ENCODE measurements at regions not wholly inside any gene's neighbourhood (a gene's known extent, or its start where the extent isn't known, plus 50 kb on each side); places are given as distances from the start of the nearest gene placed in this dataset.

DNA sequence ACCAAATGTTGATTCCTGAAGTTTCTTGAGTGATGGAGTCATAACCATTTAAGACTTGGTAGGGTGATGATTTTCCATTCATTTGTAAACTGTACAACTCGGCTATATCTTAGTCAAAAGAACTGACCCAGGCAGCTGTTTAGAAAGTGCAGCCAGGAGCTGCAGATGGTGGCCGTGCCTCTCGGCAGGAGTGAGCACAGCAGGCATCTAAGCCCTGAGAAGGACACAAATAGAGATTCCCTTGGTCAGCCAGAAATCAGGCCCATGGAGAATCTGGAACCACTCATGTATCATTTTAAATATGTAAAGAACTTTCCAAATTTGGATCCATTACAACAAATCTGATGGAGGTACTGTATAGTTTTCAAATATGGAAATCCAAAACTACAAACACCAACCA, 177.0 kb upstream of the AKR1E2 start:
- no peak overlapping the region for H3K9ac ChIP-seq (ENCODE audit: insufficient read depth in 1 of 2, low read depth in 2 of 2, low read length in 2 of 2)
- no peaks in the 10 kb centered on the region for H3K9me3 ChIP-seq (replicated peaks; ENCODE audit: control insufficient read depth, insufficient read depth, low read depth, low read length)
- FAIRE-seq (no peak), DNase-seq (ENCODE audit: extremely low read depth in 1 of 4, low spot score in 3 of 4) (no peak), ATAC-seq (no peak)
- no peak overlapping the region for H3K4me2 ChIP-seq (ENCODE audit: insufficient read depth, low read length)
- 0% methylated on average over 3 of the region's 3 CpGs for WGBS (ENCODE audit: insufficient coverage, low coverage, missing lambda C conversion rate)
- H3K27ac ChIP-seq (ENCODE audit: extremely low read depth, low read depth, low read length), result no peak overlapping the region
- no peaks in the 10 kb centered on the region for H3K36me3 ChIP-seq (ENCODE audit: control insufficient read depth, insufficient read depth, low read length)
- no peaks in the 10 kb centered on the region for H3K9me1 ChIP-seq (ENCODE audit: control insufficient read depth, insufficient read depth, low read length)
- POLR2A ChIA-PET, result no interaction called here
- H3K4me1 ChIP-seq (replicated peaks in 1 of 2; ENCODE audit: control insufficient read depth in 2 of 2, insufficient read depth in 2 of 2, low read length in 2 of 2), result no peaks in the 10 kb centered on the region
- no peak overlapping the region for H3K4me3 ChIP-seq
- CTCF ChIA-PET (ENCODE audit: low intra/inter-chr PET ratio), result no interaction called here
- intact Hi-C loops (cut with micrococcal nuclease), result no loop called here
- no peaks in the 10 kb centered on the region for H3K79me2 ChIP-seq (ENCODE audit: control insufficient read depth, insufficient read depth, low read length)
- BruUV-seq (replicated peaks), result no TSS peak
- peaks cover 0 to 6% of the 10 kb centered on the region in 2 experiments; a peak in 1 of 5 replicates for H3K27me3 ChIP-seq (ENCODE audit: control insufficient read depth in 2 of 2, insufficient read depth in 2 of 2, low read length in 2 of 2)
- no peak overlapping the region for H2AFZ ChIP-seq (ENCODE audit: low read depth, low read length)
- no peaks in the 10 kb centered on the region for H4K20me1 ChIP-seq (replicated peaks; ENCODE audit: control insufficient read depth, insufficient read depth, low read length)
- in situ Hi-C loops (cut with MboI), result no loop called here
- TF ChIP-seq GTF2F1 (IDR thresholded peaks at IDR 0.05; ENCODE audit: low read depth, low read length), result no peak
- no peak for TF ChIP-seq ZBTB7A (IDR thresholded peaks at IDR 0.05; ENCODE audit: borderline replicate concordance, control insufficient read depth, low read depth, low read length)
- TF ChIP-seq DACH1 (IDR thresholded peaks at IDR 0.05; ENCODE audit: partially characterized antibody), result no peak
- TF ChIP-seq ZNF780A (CRISPR knock-in tag; IDR thresholded peaks at IDR 0.05), result no peak
- TF ChIP-seq ERF (CRISPR knock-in tag; IDR thresholded peaks at IDR 0.05), result no peak
- TF ChIP-seq ZNF175 (CRISPR knock-in tag; IDR thresholded peaks at IDR 0.05; ENCODE audit: low read depth), result no peak
- TF ChIP-seq, protein P1, sequence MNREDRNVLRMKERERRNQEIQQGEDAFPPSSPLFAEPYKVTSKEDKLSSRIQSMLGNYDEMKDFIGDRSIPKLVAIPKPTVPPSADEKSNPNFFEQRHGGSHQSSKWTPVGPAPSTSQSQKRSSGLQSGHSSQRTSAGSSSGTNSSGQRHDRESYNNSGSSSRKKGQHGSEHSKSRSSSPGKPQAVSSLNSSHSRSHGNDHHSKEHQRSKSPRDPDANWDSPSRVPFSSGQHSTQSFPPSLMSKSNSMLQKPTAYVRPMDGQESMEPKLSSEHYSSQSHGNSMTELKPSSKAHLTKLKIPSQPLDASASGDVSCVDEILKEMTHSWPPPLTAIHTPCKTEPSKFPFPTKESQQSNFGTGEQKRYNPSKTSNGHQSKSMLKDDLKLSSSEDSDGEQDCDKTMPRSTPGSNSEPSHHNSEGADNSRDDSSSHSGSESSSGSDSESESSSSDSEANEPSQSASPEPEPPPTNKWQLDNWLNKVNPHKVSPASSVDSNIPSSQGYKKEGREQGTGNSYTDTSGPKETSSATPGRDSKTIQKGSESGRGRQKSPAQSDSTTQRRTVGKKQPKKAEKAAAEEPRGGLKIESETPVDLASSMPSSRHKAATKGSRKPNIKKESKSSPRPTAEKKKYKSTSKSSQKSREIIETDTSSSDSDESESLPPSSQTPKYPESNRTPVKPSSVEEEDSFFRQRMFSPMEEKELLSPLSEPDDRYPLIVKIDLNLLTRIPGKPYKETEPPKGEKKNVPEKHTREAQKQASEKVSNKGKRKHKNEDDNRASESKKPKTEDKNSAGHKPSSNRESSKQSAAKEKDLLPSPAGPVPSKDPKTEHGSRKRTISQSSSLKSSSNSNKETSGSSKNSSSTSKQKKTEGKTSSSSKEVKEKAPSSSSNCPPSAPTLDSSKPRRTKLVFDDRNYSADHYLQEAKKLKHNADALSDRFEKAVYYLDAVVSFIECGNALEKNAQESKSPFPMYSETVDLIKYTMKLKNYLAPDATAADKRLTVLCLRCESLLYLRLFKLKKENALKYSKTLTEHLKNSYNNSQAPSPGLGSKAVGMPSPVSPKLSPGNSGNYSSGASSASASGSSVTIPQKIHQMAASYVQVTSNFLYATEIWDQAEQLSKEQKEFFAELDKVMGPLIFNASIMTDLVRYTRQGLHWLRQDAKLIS (CRISPR knock-in tag; IDR thresholded peaks at IDR 0.05), result no peak
- no peak for TF ChIP-seq HMGN3 (IDR thresholded peaks at IDR 0.05; ENCODE audit: borderline replicate concordance, extremely low read depth, insufficient read length, low read depth, low read length)
- TF ChIP-seq JUN (IDR thresholded peaks at IDR 0.05; ENCODE audit: borderline replicate concordance, low read depth, low read length), result no peak
- TF ChIP-seq JUN (CRISPR knock-in tag; IDR thresholded peaks at IDR 0.05; ENCODE audit: borderline replicate concordance), result no peak
- no peak for TF ChIP-seq SMARCE1 (IDR thresholded peaks at IDR 0.05)
- no peak for TF ChIP-seq PPARD (CRISPR knock-in tag; IDR thresholded peaks at IDR 0.05)
- TF ChIP-seq, protein P2, sequence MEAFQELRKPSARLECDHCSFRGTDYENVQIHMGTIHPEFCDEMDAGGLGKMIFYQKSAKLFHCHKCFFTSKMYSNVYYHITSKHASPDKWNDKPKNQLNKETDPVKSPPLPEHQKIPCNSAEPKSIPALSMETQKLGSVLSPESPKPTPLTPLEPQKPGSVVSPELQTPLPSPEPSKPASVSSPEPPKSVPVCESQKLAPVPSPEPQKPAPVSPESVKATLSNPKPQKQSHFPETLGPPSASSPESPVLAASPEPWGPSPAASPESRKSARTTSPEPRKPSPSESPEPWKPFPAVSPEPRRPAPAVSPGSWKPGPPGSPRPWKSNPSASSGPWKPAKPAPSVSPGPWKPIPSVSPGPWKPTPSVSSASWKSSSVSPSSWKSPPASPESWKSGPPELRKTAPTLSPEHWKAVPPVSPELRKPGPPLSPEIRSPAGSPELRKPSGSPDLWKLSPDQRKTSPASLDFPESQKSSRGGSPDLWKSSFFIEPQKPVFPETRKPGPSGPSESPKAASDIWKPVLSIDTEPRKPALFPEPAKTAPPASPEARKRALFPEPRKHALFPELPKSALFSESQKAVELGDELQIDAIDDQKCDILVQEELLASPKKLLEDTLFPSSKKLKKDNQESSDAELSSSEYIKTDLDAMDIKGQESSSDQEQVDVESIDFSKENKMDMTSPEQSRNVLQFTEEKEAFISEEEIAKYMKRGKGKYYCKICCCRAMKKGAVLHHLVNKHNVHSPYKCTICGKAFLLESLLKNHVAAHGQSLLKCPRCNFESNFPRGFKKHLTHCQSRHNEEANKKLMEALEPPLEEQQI (IDR thresholded peaks at IDR 0.05), result no peak
- no peak for TF ChIP-seq CBX1 (IDR thresholded peaks at IDR 0.05; ENCODE audit: low read depth)

Measured in K562 (cell line).